ENCODE measurements at regions not wholly inside any gene's neighbourhood (a gene's known extent, or its start where the extent isn't known, plus 50 kb on each side); places are given as distances from the start of the nearest gene placed in this dataset.
A peak's percentile ranks its signal among the peaks of the same experiment; 100 is the strongest.

GRCh38 chr4:99755223-99755944 lies 61.2 kb upstream of the DAPP1 start:
- FAIRE-seq (no peak), DNase-seq (ENCODE audit: low read depth, low spot score) (no peak)
- Histone ChIP-seq H3K27ac (ENCODE audit: control insufficient read depth, insufficient read depth, low read length) (no peak overlapping the region), H3K36me3 (ENCODE audit: control insufficient read depth in 2 of 2, extremely low read depth in 1 of 2, insufficient read depth in 2 of 2, low read length in 2 of 2) (no peaks in the 10 kb centered on the region), H3K9me3 (ENCODE audit: control insufficient read depth, low read depth, low read length) (no peaks in the 10 kb centered on the region), H4K20me1 (ENCODE audit: control insufficient read depth, extremely low read depth, insufficient read depth, low read length) (no peaks in the 10 kb centered on the region), H3K9ac (ENCODE audit: control insufficient read depth, extremely low read depth, insufficient read depth, low read length) (no peak overlapping the region), H3K4me3 (ENCODE audit: control insufficient read depth in 2 of 3, extremely low read depth in 1 of 3, insufficient read depth in 2 of 3, low read depth in 1 of 3, low read length in 3 of 3) (no peak overlapping the region), H3K79me2 (ENCODE audit: control insufficient read depth, insufficient read depth, low read length) (no peaks in the 10 kb centered on the region), H3K4me1 (ENCODE audit: control insufficient read depth, extremely low read depth, insufficient read depth, low read length) (no peaks in the 10 kb centered on the region), H2AFZ (ENCODE audit: control insufficient read depth, low read length) (no peak overlapping the region), H3K4me2 (ENCODE audit: control insufficient read depth, extremely low read depth, insufficient read depth, low read depth, low read length) (no peak overlapping the region), H3K9me1 (ENCODE audit: control insufficient read depth, extremely low read depth, insufficient read depth, low read length) (no peaks in the 10 kb centered on the region), H3K27me3 (ENCODE audit: control insufficient read depth, extremely low read depth, insufficient read depth, low read length) (no peaks in the 10 kb centered on the region)
- TF ChIP-seq EZH2 (IDR thresholded peaks at IDR 0.05; ENCODE audit: low read length), result no peak
- TF ChIP-seq CTCF (optimal IDR thresholded peaks at IDR 0.05 in 1 of 3, IDR thresholded peaks at IDR 0.05 in 1 of 3, conservative IDR thresholded peaks at IDR 0.05 in 1 of 3; ENCODE audit: extremely low read depth in 1 of 3, insufficient read depth in 2 of 3, low read length in 3 of 3), result no peak
- dilution Hi-C loops (cut with MboI; ENCODE audit: extremely low pct_ligation_motif_present, low sequenced_read_pairs), result no loop called here

- H3K27me3 ChIP-seq (ENCODE audit: control insufficient read depth, extremely low read depth, insufficient read depth, low read length), result no peaks in the 10 kb centered on the region
- H3K4me3 ChIP-seq (ENCODE audit: control insufficient read depth in 2 of 3, extremely low read depth in 1 of 3, insufficient read depth in 2 of 3, low read depth in 1 of 3, low read length in 3 of 3), result no peak overlapping the region
- H4K20me1 ChIP-seq (ENCODE audit: control insufficient read depth, extremely low read depth, insufficient read depth, low read length), result no peaks in the 10 kb centered on the region
- no peaks in the 10 kb centered on the region for H3K9me3 ChIP-seq (ENCODE audit: control insufficient read depth, low read depth, low read length)
- peak; percentile 36 for FAIRE-seq
- no peak for TF ChIP-seq EZH2 (IDR thresholded peaks at IDR 0.05; ENCODE audit: low read length)
- no peak for TF ChIP-seq CTCF (optimal IDR thresholded peaks at IDR 0.05 in 1 of 3, IDR thresholded peaks at IDR 0.05 in 1 of 3, conservative IDR thresholded peaks at IDR 0.05 in 1 of 3; ENCODE audit: extremely low read depth in 1 of 3, insufficient read depth in 2 of 3, low read length in 3 of 3)
- H3K4me2 ChIP-seq (ENCODE audit: control insufficient read depth, extremely low read depth, insufficient read depth, low read depth, low read length), result no peak overlapping the region
- dilution Hi-C loops (cut with MboI; ENCODE audit: extremely low pct_ligation_motif_present, low sequenced_read_pairs), result no loop called here
- H3K27ac ChIP-seq (ENCODE audit: control insufficient read depth, insufficient read depth, low read length), result no peak overlapping the region
- H3K36me3 ChIP-seq (ENCODE audit: control insufficient read depth in 2 of 2, extremely low read depth in 1 of 2, insufficient read depth in 2 of 2, low read length in 2 of 2), result no peaks in the 10 kb centered on the region
- no peak for DNase-seq (ENCODE audit: low read depth, low spot score)
- H3K4me1 ChIP-seq (ENCODE audit: control insufficient read depth, extremely low read depth, insufficient read depth, low read length), result no peaks in the 10 kb centered on the region
- H2AFZ ChIP-seq (ENCODE audit: control insufficient read depth, low read length), result no peak overlapping the region
- H3K79me2 ChIP-seq (ENCODE audit: control insufficient read depth, insufficient read depth, low read length), result no peaks in the 10 kb centered on the region
- H3K9ac ChIP-seq (ENCODE audit: control insufficient read depth, extremely low read depth, insufficient read depth, low read length), result no peak overlapping the region
- no peaks in the 10 kb centered on the region for H3K9me1 ChIP-seq (ENCODE audit: control insufficient read depth, extremely low read depth, insufficient read depth, low read length)
These were observed 61.9 kb upstream of the DAPP1 start for GRCh38 chr4:99754756-99755155.
